ENCODE measurements at regions not wholly inside any gene's neighbourhood (a gene's known extent, or its start where the extent isn't known, plus 50 kb on each side); places are given as distances from the start of the nearest gene placed in this dataset.

GRCh38 chr9:29609282-29609681 is 2036.0 kb upstream of the C9orf72 start:
- TF ChIP-seq CTCF (IDR thresholded peaks at IDR 0.05) (no peak), POLR2A (IDR thresholded peaks at IDR 0.05) (no peak)

Data from right lobe of liver (tissue), 4 donors.